Immature natural killer cell (primary cell): ENCODE measurements at regions not wholly inside any gene's neighbourhood (a gene's known extent, or its start where the extent isn't known, plus 50 kb on each side); places are given as distances from the start of the nearest gene placed in this dataset.

Experiments used
- DNase-seq, 3 donors: peaks; one replicate each; pipeline ENCODE4 v3.0.0; 2022; ENCODE audit warnings: mixed read lengths in 1 of 3
- H3K27ac Mint-ChIP-seq, 6 donors: one replicate each; pipeline ENCODE4 v1.8.0; 2020; ENCODE audit warnings: mixed read lengths in 6 of 6, mild to moderate bottlenecking in 5 of 6, inconsistent platforms in 4 of 6, moderate library complexity in 3 of 6
- H3K27me3 Mint-ChIP-seq, 3 donors: one replicate each; pipeline ENCODE4 v1.8.0; 2020 to 2021; ENCODE audit warnings: low read depth in 3 of 3, mild to moderate bottlenecking in 3 of 3, mixed read lengths in 3 of 3, moderate library complexity in 3 of 3, inconsistent platforms in 1 of 3
- H3K36me3 Mint-ChIP-seq, 3 donors: one replicate each; pipeline ENCODE4 v1.8.0; 2020; ENCODE audit warnings: mixed read lengths in 3 of 3, inconsistent platforms in 2 of 3, mild to moderate bottlenecking in 2 of 3
- H3K4me1 Mint-ChIP-seq, 2 donors: one replicate each; pipeline ENCODE4 v1.8.0; 2020; ENCODE audit warnings: inconsistent platforms in 2 of 2, mild to moderate bottlenecking in 2 of 2, mixed read lengths in 2 of 2, moderate library complexity in 1 of 2
- H3K4me3 Mint-ChIP-seq, 5 donors: one replicate each; pipeline ENCODE4 v1.8.0; 2020; ENCODE audit warnings: mild to moderate bottlenecking in 5 of 5, mixed read lengths in 5 of 5, inconsistent platforms in 3 of 5, moderate library complexity in 3 of 5
- H3K9me3 Mint-ChIP-seq, 6 donors: one replicate each; pipeline ENCODE4 v1.8.0; 2020; ENCODE audit warnings: mild to moderate bottlenecking in 6 of 6, mixed read lengths in 6 of 6, inconsistent platforms in 4 of 6, moderate library complexity in 3 of 6

DNA sequence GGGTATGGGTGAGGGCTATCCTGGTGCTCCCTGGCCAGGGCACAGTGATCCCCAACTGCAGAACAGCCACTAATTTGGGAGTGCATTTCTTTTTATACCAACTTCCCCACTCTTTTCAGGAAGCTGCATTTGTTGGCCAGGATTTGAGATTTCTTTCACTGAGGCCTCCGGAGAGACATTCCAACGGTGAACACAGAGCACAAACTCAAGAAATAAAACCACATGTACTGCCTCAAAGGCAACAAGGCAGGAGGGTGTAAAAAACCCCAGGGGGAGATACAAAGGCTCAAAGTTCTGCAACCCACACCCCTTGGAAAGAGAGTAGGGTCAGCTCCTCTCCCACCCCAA lies 65.3 kb downstream of the CPN2 start:
- no peak overlapping the region for H3K4me3 Mint-ChIP-seq
- no peak overlapping the region for H3K27ac Mint-ChIP-seq
- H3K27me3 Mint-ChIP-seq: peaks cover 0 to 1% (median 0%) of the 10 kb centered on the region in 3 donors
- no peaks in the 10 kb centered on the region for H3K9me3 Mint-ChIP-seq
- no peak for DNase-seq
- H3K36me3 Mint-ChIP-seq: no peaks in the 10 kb centered on the region
- H3K4me1 Mint-ChIP-seq: peaks cover 2 to 4% of the 10 kb centered on the region in 2 donors

GRCh38 chr3:194286375-194287146 lies 64.6 kb downstream of the CPN2 start:
- Mint-ChIP-seq H3K4me1 (no peaks in the 10 kb centered on the region), H3K27me3 (peaks cover 0 to 5% (median 0%) of the 10 kb centered on the region in 3 donors), H3K9me3 (peaks cover 0 to 2% (median 0%) of the 10 kb centered on the region in 6 donors), H3K4me3 (no peak overlapping the region), H3K36me3 (no peaks in the 10 kb centered on the region), H3K27ac (no peak overlapping the region)
- no peak for DNase-seq

DNA sequence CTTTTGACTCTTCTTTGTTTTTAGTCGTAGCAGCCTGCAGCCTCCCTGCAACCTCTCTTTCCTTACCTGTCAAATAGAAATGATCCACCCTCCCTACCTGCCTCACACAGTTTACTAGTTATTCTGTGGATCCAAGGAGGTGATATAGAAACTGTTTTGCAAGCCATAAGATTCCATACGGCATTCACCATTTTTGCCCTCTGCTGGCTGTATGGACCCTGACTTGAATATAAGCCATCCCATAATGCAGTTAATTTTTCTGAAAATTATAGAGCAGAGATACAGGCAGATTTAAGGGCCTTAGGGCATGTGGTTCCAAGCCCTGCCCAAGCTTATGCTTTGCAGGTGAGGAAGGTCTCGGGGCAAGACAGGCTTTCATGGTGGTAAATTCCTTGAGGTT lies 63.8 kb downstream of the CPN2 start:
- no peak for DNase-seq
- Mint-ChIP-seq H3K27ac (no peak overlapping the region), H3K4me3 (no peak overlapping the region), H3K27me3 (peaks cover 0 to 9% (median under 1%) of the 10 kb centered on the region in 3 donors), H3K9me3 (peaks cover 0 to 2% (median 0%) of the 10 kb centered on the region in 6 donors), H3K4me1 (no peaks in the 10 kb centered on the region), H3K36me3 (no peaks in the 10 kb centered on the region)

- Mint-ChIP-seq H3K27me3 (peaks cover 0 to 14% (median 3%) of the 10 kb centered on the region in 3 donors), H3K36me3 (no peaks in the 10 kb centered on the region), H3K4me3 (no peak overlapping the region), H3K9me3 (peaks cover 0 to 2% (median 0%) of the 10 kb centered on the region in 6 donors), H3K27ac (no peak overlapping the region), H3K4me1 (no peaks in the 10 kb centered on the region)
- DNase-seq: no peak
These were observed 63.0 kb downstream of the CPN2 start for GRCh38 chr3:194287977-194288706.
